Neuronal stem cell (in vitro differentiated cells): ENCODE measurements at regions not wholly inside any gene's neighbourhood (a gene's known extent, or its start where the extent isn't known, plus 50 kb on each side); places are given as distances from the start of the nearest gene placed in this dataset.
A peak's percentile ranks its signal among the peaks of the same experiment; 100 is the strongest.

ENCODE experiments used
- DNase-seq: peaks from one replicate; pipeline ENCODE4 v3.0.0-alpha.2; 2013; ENCODE audit warnings: low spot score
- H2AFZ ChIP-seq: one replicate; pipeline ENCODE4 v1.6.1; 2013; ENCODE audit warnings: mild to moderate bottlenecking, low read length, inconsistent platforms
- H2AK5ac ChIP-seq: 2 replicates; pipeline ENCODE4 v1.6.1; 2013; ENCODE audit warnings: low read depth, mild to moderate bottlenecking, inconsistent platforms, low read length, moderate library complexity, mixed read lengths
- H2BK120ac ChIP-seq: 2 replicates; pipeline ENCODE4 v1.6.1; 2013; ENCODE audit warnings: low read depth, mild to moderate bottlenecking, inconsistent platforms, low read length, moderate library complexity, mixed read lengths
- H2BK12ac ChIP-seq: one replicate; pipeline ENCODE4 v1.6.1; 2013; ENCODE audit warnings: low read length, inconsistent platforms
- H2BK15ac ChIP-seq: 2 replicates; pipeline ENCODE4 v1.6.1; 2013; ENCODE audit warnings: mild to moderate bottlenecking, low read length, inconsistent platforms, mixed read lengths
- H2BK5ac ChIP-seq: one replicate; pipeline ENCODE4 v1.6.1; 2013; ENCODE audit warnings: inconsistent platforms, mild to moderate bottlenecking, low read length, moderate library complexity
- H3K14ac ChIP-seq: one replicate; pipeline ENCODE4 v1.6.1; 2013; ENCODE audit warnings: low read length, inconsistent platforms
- H3K18ac ChIP-seq: 2 replicates; pipeline ENCODE4 v1.6.1; 2013; ENCODE audit warnings: low read length, inconsistent platforms
- H3K23ac ChIP-seq: 2 replicates; pipeline ENCODE4 v1.6.1; 2013; ENCODE audit warnings: low read depth, mild to moderate bottlenecking, mixed read lengths, low read length, inconsistent platforms; ENCODE audit not compliant: poor library complexity
- H3K27ac ChIP-seq: replicated peaks from 3 replicates; pipeline ENCODE4 v1.5.1; 2013; ENCODE audit warnings: low read length, inconsistent platforms
- H3K27me3 ChIP-seq, 3 experiments: 2 replicates each; pipeline ENCODE4 v1.6.1; 2013; ENCODE audit warnings: low read length in 3 of 3, mild to moderate bottlenecking in 2 of 3, inconsistent platforms in 1 of 3, low read depth in 1 of 3, mixed read lengths in 1 of 3, moderate library complexity in 1 of 3; ENCODE audit not compliant: control insufficient read depth in 3 of 3, insufficient read depth in 3 of 3
- H3K36me3 ChIP-seq, 2 donors: replicated peaks in 1 of 2; 2 replicates each; pipeline ENCODE4 v1.6.1; 2013; ENCODE audit warnings: low read length in 2 of 2; ENCODE audit not compliant: control insufficient read depth in 2 of 2, insufficient read depth in 2 of 2
- H3K4ac ChIP-seq: 2 replicates; pipeline ENCODE4 v1.6.1; 2013; ENCODE audit warnings: inconsistent platforms, mild to moderate bottlenecking, low read length, moderate library complexity
- H3K4me1 ChIP-seq, 2 donors: 1 replicate in 1 of 2; 2 replicates in 1 of 2; pipeline ENCODE4 v1.6.1; 2013; ENCODE audit warnings: low read length in 2 of 2, low read depth in 1 of 2; ENCODE audit not compliant: control insufficient read depth in 2 of 2, insufficient read depth in 1 of 2
- H3K4me2 ChIP-seq: one replicate; pipeline ENCODE4 v1.6.1; 2013; ENCODE audit warnings: mild to moderate bottlenecking, low read length, inconsistent platforms; ENCODE audit not compliant: insufficient read depth, poor library complexity, severe bottlenecking
- H3K4me3 ChIP-seq, 2 donors: 2 replicates each; pipeline ENCODE4 v1.5.1; 2013; ENCODE audit warnings: low read length in 2 of 2, mild to moderate bottlenecking in 2 of 2, inconsistent platforms in 1 of 2, moderate library complexity in 1 of 2
- H3K79me1 ChIP-seq: one replicate; pipeline ENCODE4 v1.6.1; 2013; ENCODE audit warnings: low read depth, mild to moderate bottlenecking, inconsistent platforms, low read length, moderate library complexity
- H3K9ac ChIP-seq: one replicate; pipeline ENCODE4 v1.6.1; 2013; ENCODE audit warnings: mild to moderate bottlenecking, low read depth, low read length, inconsistent platforms; ENCODE audit not compliant: poor library complexity
- H3K9me3 ChIP-seq, 2 donors: replicated peaks in 1 of 2; 2 replicates each; pipeline versions ENCODE3 to v1.6.1; 2013; ENCODE audit warnings: low read length in 2 of 2, mild to moderate bottlenecking in 2 of 2, inconsistent platforms in 1 of 2, low read depth in 1 of 2, mixed read lengths in 1 of 2, moderate library complexity in 1 of 2; ENCODE audit not compliant: control insufficient read depth in 2 of 2, insufficient read depth in 1 of 2
- H4K8ac ChIP-seq: one replicate; pipeline ENCODE4 v1.6.1; 2013; ENCODE audit warnings: low read depth, mild to moderate bottlenecking, inconsistent platforms, low read length, moderate library complexity
- H4K91ac ChIP-seq: one replicate; pipeline ENCODE4 v1.6.1; 2013; ENCODE audit warnings: low read length, low read depth, mild to moderate bottlenecking, inconsistent platforms; ENCODE audit not compliant: poor library complexity
- WGBS, 2 donors: extraction: QIAGEN DNeasy Blood & Tissue Kit; methylation state at CpG; one replicate each; pipeline ENCODE4 v1.1.7; 2013; ENCODE audit warnings: missing lambda C conversion rate in 2 of 2, mixed read lengths in 1 of 2; ENCODE audit not compliant: insufficient read length in 2 of 2, insufficient replicate concordance in 1 of 2; ENCODE audit errors: extremely low coverage in 2 of 2; 5-methylcytosine and 5-hydroxymethylcytosine counted together

GRCh38 chr6:163815796-163816195 is 401.3 kb downstream of the QKI start:
- no peak overlapping the region for H2AK5ac ChIP-seq
- H3K18ac ChIP-seq: no peak overlapping the region
- no peaks in the 10 kb centered on the region for H3K36me3 ChIP-seq
- no peak overlapping the region for H2BK120ac ChIP-seq
- no peak overlapping the region for H2AFZ ChIP-seq
- H3K4ac ChIP-seq: no peak overlapping the region
- H3K27me3 ChIP-seq: no peaks in the 10 kb centered on the region
- H3K9ac ChIP-seq: no peak overlapping the region
- no peak overlapping the region for H2BK12ac ChIP-seq
- H3K79me1 ChIP-seq: no peaks in the 10 kb centered on the region
- H3K27ac ChIP-seq: no peak overlapping the region
- no peak overlapping the region for H4K91ac ChIP-seq
- peaks cover 0 to 10% of the 10 kb centered on the region in 2 donors for H3K4me1 ChIP-seq
- H3K23ac ChIP-seq: no peak overlapping the region
- H2BK5ac ChIP-seq: no peak overlapping the region
- no peak overlapping the region for H3K4me3 ChIP-seq
- H3K14ac ChIP-seq: no peak overlapping the region
- no peak overlapping the region for H2BK15ac ChIP-seq
- no peak overlapping the region for H3K4me2 ChIP-seq
- H3K9me3 ChIP-seq: peaks cover 0 to 3% of the 10 kb centered on the region in 2 donors
- H4K8ac ChIP-seq: no peak overlapping the region
- no CpG with 5 or more reads among the region's 2 CpGs for WGBS, 2 donors
- DNase-seq: no peak

- no CpG with 5 or more reads among the region's 17 CpGs for WGBS, 2 donors
- H3K18ac ChIP-seq: peak overlapping the region; percentile 67
- H2BK12ac ChIP-seq: no peak overlapping the region
- H3K23ac ChIP-seq: no peak overlapping the region
- no peak overlapping the region for H3K27ac ChIP-seq
- H3K4me1 ChIP-seq: peaks cover 0 to 12% of the 10 kb centered on the region in 2 donors
- no peak for DNase-seq
- no peaks in the 10 kb centered on the region for H3K27me3 ChIP-seq
- no peaks in the 10 kb centered on the region for H3K36me3 ChIP-seq
- H2AFZ ChIP-seq: peak overlapping the region; percentile 69
- H2BK120ac ChIP-seq: no peak overlapping the region
- no peak overlapping the region for H2AK5ac ChIP-seq
- no peak overlapping the region for H2BK5ac ChIP-seq
- no peak overlapping the region for H3K4me3 ChIP-seq
- peaks cover 0 to 3% of the 10 kb centered on the region in 2 donors for H3K9me3 ChIP-seq
- H3K9ac ChIP-seq: peak overlapping the region; percentile 50
- H3K4me2 ChIP-seq: no peak overlapping the region
- H4K8ac ChIP-seq: peak overlapping the region; percentile 50
- no peak overlapping the region for H3K4ac ChIP-seq
- no peaks in the 10 kb centered on the region for H3K79me1 ChIP-seq
- no peak overlapping the region for H2BK15ac ChIP-seq
- H4K91ac ChIP-seq: peak overlapping the region; percentile 59
- H3K14ac ChIP-seq: no peak overlapping the region
These were observed 400.2 kb downstream of the QKI start for GRCh38 chr6:163814494-163815364.

GRCh38 chr6:163813979-163814493 is 399.5 kb downstream of the QKI start:
- H4K91ac ChIP-seq: no peak overlapping the region
- H3K79me1 ChIP-seq: no peaks in the 10 kb centered on the region
- H2BK120ac ChIP-seq: no peak overlapping the region
- no CpG with 5 or more reads among the region's 3 CpGs for WGBS, 2 donors
- no peak overlapping the region for H3K18ac ChIP-seq
- H3K27me3 ChIP-seq: no peaks in the 10 kb centered on the region
- no peak overlapping the region for H2AK5ac ChIP-seq
- H2AFZ ChIP-seq: no peak overlapping the region
- peaks cover 0 to 3% of the 10 kb centered on the region in 2 donors for H3K9me3 ChIP-seq
- no peak overlapping the region for H2BK15ac ChIP-seq
- no peak overlapping the region for H4K8ac ChIP-seq
- H3K14ac ChIP-seq: no peak overlapping the region
- H3K4me3 ChIP-seq: no peak overlapping the region
- H3K27ac ChIP-seq: no peak overlapping the region
- H3K4me1 ChIP-seq: peaks cover 2 to 18% of the 10 kb centered on the region in 2 donors
- no peak overlapping the region for H2BK12ac ChIP-seq
- no peak overlapping the region for H2BK5ac ChIP-seq
- H3K36me3 ChIP-seq: no peaks in the 10 kb centered on the region
- H3K4me2 ChIP-seq: no peak overlapping the region
- no peak overlapping the region for H3K23ac ChIP-seq
- DNase-seq: no peak
- no peak overlapping the region for H3K9ac ChIP-seq
- H3K4ac ChIP-seq: no peak overlapping the region

- Histone ChIP-seq H3K4me2 (no peak overlapping the region), H2BK12ac (no peak overlapping the region), H3K27ac (no peak overlapping the region), H4K91ac (no peak overlapping the region), H3K23ac (no peak overlapping the region), H3K4me1 (peaks cover 2 to 20% of the 10 kb centered on the region in 2 donors), H2BK120ac (no peak overlapping the region), H2BK15ac (no peak overlapping the region), H3K4ac (no peak overlapping the region), H2AK5ac (no peak overlapping the region), H3K4me3 (no peak overlapping the region), H3K36me3 (no peaks in the 10 kb centered on the region), H3K79me1 (no peaks in the 10 kb centered on the region), H3K18ac (no peak overlapping the region), H3K27me3 (no peaks in the 10 kb centered on the region), H2AFZ (no peak overlapping the region), H3K14ac (no peak overlapping the region), H4K8ac (no peak overlapping the region), H3K9me3 (peaks cover 0 to 4% of the 10 kb centered on the region in 2 donors), H3K9ac (no peak overlapping the region), H2BK5ac (no peak overlapping the region)
- DNase-seq: no peak
- no CpG with 5 or more reads among the region's 1 CpG for WGBS, 2 donors
These were observed 396.8 kb downstream of the QKI start for GRCh38 chr6:163811317-163811716.
